Pancreas (tissue), 10 donors: ENCODE measurements at regions not wholly inside any gene's neighbourhood (a gene's known extent, or its start where the extent isn't known, plus 50 kb on each side); places are given as distances from the start of the nearest gene placed in this dataset.

ENCODE experiments used
- ATAC-seq, 4 donors: fragments of 200-7000 bp; cut with Tn5 transposase; one replicate each; pipeline versions ENCODE4 v1.8.0 to v1.9.1; 2020; ENCODE audit warnings: mild to moderate bottlenecking in 4 of 4, moderate library complexity in 4 of 4
- DNase-seq, 6 donors: peaks; one replicate each; pipeline ENCODE4 v3.0.0-alpha.2; 2020
- FAIRE-seq: peaks from 2 replicates; lab custom pipeline; 2012; peaks lifted over from hg19 to GRCh38; lab: Jason Lieb, UNC
- H3K27ac ChIP-seq, 4 donors: fragments of 200-600 bp; sonication (generic); 1 replicate in 3 of 4; 2 replicates in 1 of 4; pipeline versions ENCODE4 v1.5.0 to v1.8.0; 2020
- H3K27me3 ChIP-seq, 4 donors: fragments of 200-600 bp; one replicate each; pipeline ENCODE4 v1.8.0; 2021
- H3K36me3 ChIP-seq, 3 donors: fragments of 200-600 bp; sonication (generic) in 1 of 3; one replicate each; pipeline versions ENCODE4 v1.5.0 to v1.8.0; 2020 to 2021
- H3K4me1 ChIP-seq, 3 donors: fragments of 200-600 bp; one replicate each; pipeline ENCODE4 v1.8.0; 2021
- H3K4me3 ChIP-seq, 4 donors: fragments of 200-600 bp; sonication (generic) in 2 of 4; one replicate each; pipeline versions ENCODE4 v1.5.0 to v1.8.0; 2020 to 2021
- H3K9me3 ChIP-seq, 4 donors: fragments of 200-600 bp; one replicate each; pipeline ENCODE4 v1.8.0; 2021
- CTCF ChIP-seq, 4 donors: fragments of 200-600 bp; sonication (generic) in 3 of 4; IDR thresholded peaks; one replicate each; pipeline versions ENCODE4 v1.5.0 to v1.8.0; 2021; ENCODE audit warnings: antibody characterized with exemption in 4 of 4
- WGBS, 2 donors: extraction: QIAGEN DNeasy Blood & Tissue Kit; methylation state at CpG; one replicate each; pipeline ENCODE4 v1.1.7; 2013; 5-methylcytosine and 5-hydroxymethylcytosine counted together
- intact Hi-C, 3 donors: fragments of 100-400 bp; cut with DNase I; formaldehyde crosslinking; loops; one replicate each; pipeline versions ENCODE4 v1.11.1 to v1.14.2; 2022
- donor health status: healthy with polysubstance abuse.
- donor health status: DM: no; HTN: no; CAD: no; lungs with moderate emphysema.
- donor health status: DM: no; HTN: no; CAD: no.
- donor health status: control.
- donor health status: control.
- donor health status: Bipolar disorder and iron deficiency.
- donor health status: DM: yes; HTN: yes; CAD: no.
- donor health status: DM: no; HTN: no; CAD: no.
- donor health status: DM: no; HTN: no; CAD: no.
- donor health status: DM: yes; HTN: yes; CAD: no.

GRCh38 chr13:103222683-103223082 is 156.5 kb upstream of the SLC10A2 start:
- Histone ChIP-seq H3K4me1 (no peaks in the 10 kb centered on the region), H3K4me3 (no peak overlapping the region), H3K27me3 (no peaks in the 10 kb centered on the region), H3K27ac (no peak overlapping the region), H3K9me3 (no peaks in the 10 kb centered on the region), H3K36me3 (no peaks in the 10 kb centered on the region)
- no peak for DNase-seq
- TF ChIP-seq CTCF (IDR thresholded peaks at IDR 0.05): no peak
- ATAC-seq: no peak
- 50 to 72% methylated on average over 4 of the region's 4 CpGs for whole genome bisulfite sequencing, 2 donors
- no peak for FAIRE-seq
- intact Hi-C loops: no loop called here

GRCh38 chr13:103218253-103218652 is 152.0 kb upstream of the SLC10A2 start:
- TF ChIP-seq CTCF (IDR thresholded peaks at IDR 0.05): no peak
- FAIRE-seq: no peak
- H3K4me3 ChIP-seq: no peak overlapping the region
- no peaks in the 10 kb centered on the region for H3K27me3 ChIP-seq
- H3K36me3 ChIP-seq: no peaks in the 10 kb centered on the region
- no peak overlapping the region for H3K27ac ChIP-seq
- peak in 2 of 4 donors; percentile 14 to 38 for ATAC-seq
- intact Hi-C loops: no loop called here
- H3K9me3 ChIP-seq: no peaks in the 10 kb centered on the region
- 21 to 33% methylated on average over 1 of the region's 1 CpG for WGBS, 2 donors
- H3K4me1 ChIP-seq: no peaks in the 10 kb centered on the region
- no peak for DNase-seq

GRCh38 chr13:103213152-103213551 is 146.9 kb upstream of the SLC10A2 start:
- ATAC-seq (no peak), DNase-seq (no peak), FAIRE-seq (no peak)
- no peak overlapping the region for H3K27ac ChIP-seq
- no peak for TF ChIP-seq CTCF (IDR thresholded peaks at IDR 0.05)
- 48 to 62% methylated on average over 7 of the region's 7 CpGs for WGBS, 2 donors
- intact Hi-C loops: no loop called here
- no peaks in the 10 kb centered on the region for H3K4me1 ChIP-seq
- no peaks in the 10 kb centered on the region for H3K27me3 ChIP-seq
- no peak overlapping the region for H3K4me3 ChIP-seq
- H3K36me3 ChIP-seq: no peaks in the 10 kb centered on the region
- no peaks in the 10 kb centered on the region for H3K9me3 ChIP-seq

- Histone ChIP-seq H3K27ac (no peak overlapping the region), H3K27me3 (no peaks in the 10 kb centered on the region), H3K4me3 (no peak overlapping the region), H3K36me3 (no peaks in the 10 kb centered on the region), H3K4me1 (no peaks in the 10 kb centered on the region), H3K9me3 (no peaks in the 10 kb centered on the region)
- no peak for TF ChIP-seq CTCF (IDR thresholded peaks at IDR 0.05)
- ATAC-seq (no peak), FAIRE-seq (no peak), DNase-seq (no peak)
- intact Hi-C loops: no loop called here
- 66 to 77% methylated on average over 4 of the region's 4 CpGs for WGBS, 2 donors
These were observed 144.1 kb upstream of the SLC10A2 start for GRCh38 chr13:103210348-103210747.

GRCh38 chr13:103203735-103204330 is 137.6 kb upstream of the SLC10A2 start:
- intact Hi-C loops: no loop called here
- Histone ChIP-seq H3K27me3 (no peaks in the 10 kb centered on the region), H3K4me1 (no peaks in the 10 kb centered on the region), H3K36me3 (no peaks in the 10 kb centered on the region), H3K9me3 (no peaks in the 10 kb centered on the region), H3K27ac (no peak overlapping the region), H3K4me3 (no peak overlapping the region)
- DNase-seq (no peak), ATAC-seq (no peak), FAIRE-seq (no peak)
- TF ChIP-seq CTCF (IDR thresholded peaks at IDR 0.05): no peak
